Sigmoid colon (tissue), 4 donors: ENCODE measurements at regions not wholly inside any gene's neighbourhood (a gene's known extent, or its start where the extent isn't known, plus 50 kb on each side); places are given as distances from the start of the nearest gene placed in this dataset.

Source experiments
- CTCF ChIP-seq, 4 experiments: fragments of 450-650 bp in 3 of 4; fragments of 200-600 bp in 1 of 4; IDR thresholded peaks; one replicate each; pipeline ENCODE4 v1.5.1; 2016 to 2019; ENCODE audit warnings: antibody characterized with exemption in 4 of 4, mild to moderate bottlenecking in 3 of 4, moderate library complexity in 2 of 4
- EP300 ChIP-seq, 4 donors: sonication (generic); formaldehyde crosslinking; IDR thresholded peaks; one replicate each; pipeline ENCODE4 v1.6.1; 2017; ENCODE audit warnings: antibody characterized with exemption in 4 of 4
- POLR2A ChIP-seq, 2 donors: fragments of 450-650 bp; IDR thresholded peaks; one replicate each; pipeline ENCODE4 v1.6.1; 2016; ENCODE audit warnings: antibody characterized with exemption in 2 of 2, mild to moderate bottlenecking in 2 of 2, moderate library complexity in 2 of 2
- POLR2AphosphoS5 ChIP-seq, 4 donors: sonication (generic); formaldehyde crosslinking; IDR thresholded peaks; one replicate each; pipeline ENCODE4 v1.6.1; 2017; ENCODE audit warnings: antibody characterized with exemption in 4 of 4

GRCh38 chr6:48542191-48542590 is 431.2 kb upstream of the PTCHD4 start:
- TF ChIP-seq POLR2A (IDR thresholded peaks at IDR 0.05) (no peak), EP300 (IDR thresholded peaks at IDR 0.05) (no peak), CTCF (IDR thresholded peaks at IDR 0.05) (no peak), POLR2AphosphoS5 (IDR thresholded peaks at IDR 0.05) (no peak)
